Endothelial cell of umbilical vein (primary cell): ENCODE measurements at regions not wholly inside any gene's neighbourhood (a gene's known extent, or its start where the extent isn't known, plus 50 kb on each side); places are given as distances from the start of the nearest gene placed in this dataset.

ENCODE experiments used
- BruUV-seq: library from RNA; stranded (reverse); fragments of 400-500 nt; replicated peaks from 2 replicates; lab custom pipeline; 2021; lab: Mats Ljungman, UMichigan
- CTCF ChIA-PET: fragments of 300-600, 350-600 bp; sonication (Branson Sonifier 250); formaldehyde crosslinking; loops from one replicate; lab custom pipeline; 2021; ENCODE audit warnings: antibody characterized with exemption, inconsistent platforms; lab: Charles Lee
- POLR2A ChIA-PET: fragments of 300-600, 350-600 bp; sonication (Branson Sonifier 250); formaldehyde crosslinking; loops from one replicate; lab custom pipeline; 2021; ENCODE audit warnings: antibody characterized with exemption, inconsistent platforms; lab: Charles Lee
- DNase-seq: peaks from one replicate; pipeline ENCODE4 v3.0.0-alpha.2; 2011; ENCODE audit warnings: low read depth, low spot score
- FAIRE-seq: peaks from 2 replicates; lab custom pipeline; 2011; peaks lifted over from hg19 to GRCh38; lab: Jason Lieb, UNC
- H2AFZ ChIP-seq: 2 replicates; pipeline ENCODE4 v1.6.0; 2012; ENCODE audit warnings: low read depth, low read length, control low read depth, inconsistent platforms
- H3K27ac ChIP-seq: 2 replicates; pipeline ENCODE4 v1.5.1; 2011; ENCODE audit warnings: low read depth, mild to moderate bottlenecking, control low read depth, low read length, moderate library complexity; ENCODE audit not compliant: insufficient read depth
- H3K27me3 ChIP-seq, 2 experiments: 2 replicates each; pipeline versions ENCODE4 v1.6.0 to v1.6.1; 2011; ENCODE audit warnings: low read length in 2 of 2, mixed read lengths in 1 of 2; ENCODE audit not compliant: control insufficient read depth in 2 of 2, insufficient read depth in 2 of 2
- H3K36me3 ChIP-seq, 2 experiments: 2 replicates in 1 of 2; 3 replicates in 1 of 2; pipeline ENCODE4 v1.5.1; 2011; ENCODE audit warnings: low read length in 2 of 2, mild to moderate bottlenecking in 1 of 2, moderate library complexity in 1 of 2; ENCODE audit not compliant: control insufficient read depth in 2 of 2, insufficient read depth in 2 of 2; ENCODE audit errors: extremely low read depth in 1 of 2
- H3K4me1 ChIP-seq: 3 replicates; pipeline ENCODE4 v1.5.1; 2011; ENCODE audit warnings: mild to moderate bottlenecking, low read length; ENCODE audit not compliant: control insufficient read depth, insufficient read depth; ENCODE audit errors: extremely low read depth
- H3K4me2 ChIP-seq: 2 replicates; pipeline ENCODE4 v1.6.1; 2011; ENCODE audit warnings: low read length, control low read depth, mixed read lengths; ENCODE audit not compliant: insufficient read depth
- H3K4me3 ChIP-seq, 3 experiments: fragments of 200-600 bp in 1 of 3; sonication (generic), shearing (Covaris generic) in 1 of 3; replicated peaks in 1 of 3; 2 replicates each; pipeline ENCODE4 v1.5.1; 2011 to 2016; ENCODE audit warnings: control low read depth in 3 of 3, low read length in 3 of 3, mild to moderate bottlenecking in 2 of 3, inconsistent platforms in 1 of 3, low read depth in 1 of 3, moderate library complexity in 1 of 3; ENCODE audit not compliant: insufficient read depth in 1 of 3
- H3K79me2 ChIP-seq: 2 replicates; pipeline ENCODE4 v1.6.0; 2012; ENCODE audit warnings: low read length, inconsistent platforms; ENCODE audit not compliant: control insufficient read depth, insufficient read depth
- H3K9ac ChIP-seq: replicated peaks from 2 replicates; pipeline ENCODE3; 2011; ENCODE audit warnings: low read length, control low read depth; ENCODE audit not compliant: insufficient read depth; ENCODE audit errors: extremely low read depth
- H3K9me1 ChIP-seq: replicated peaks from 3 replicates; pipeline ENCODE4 v1.6.0; 2011; ENCODE audit warnings: mild to moderate bottlenecking, low read length; ENCODE audit not compliant: control insufficient read depth, insufficient read depth; ENCODE audit errors: extremely low read depth
- H3K9me3 ChIP-seq: replicated peaks from 2 replicates; pipeline ENCODE4 v1.5.1; 2012; ENCODE audit warnings: low read length, inconsistent platforms; ENCODE audit not compliant: control insufficient read depth, insufficient read depth
- H4K20me1 ChIP-seq: replicated peaks from 2 replicates; pipeline ENCODE3; 2011; ENCODE audit warnings: mild to moderate bottlenecking, low read length; ENCODE audit not compliant: control insufficient read depth, insufficient read depth; ENCODE audit errors: extremely low read depth
- CTCF ChIP-seq, 2 donors: IDR thresholded peaks; 1 replicate in 1 of 2; 2 replicates in 1 of 2; pipeline ENCODE4 v1.5.1; 2011; ENCODE audit warnings: low read length in 2 of 2, mild to moderate bottlenecking in 2 of 2, moderate library complexity in 2 of 2, control low read depth in 1 of 2, inconsistent platforms in 1 of 2, low read depth in 1 of 2; ENCODE audit not compliant: insufficient read depth in 1 of 2; ENCODE audit errors: extremely low read depth in 1 of 2
- EZH2 ChIP-seq: IDR thresholded peaks from 2 replicates; pipeline ENCODE4 v1.6.1; 2012; ENCODE audit warnings: borderline replicate concordance, low read depth, mild to moderate bottlenecking, moderate library complexity, low read length, inconsistent platforms; ENCODE audit not compliant: severe bottlenecking
- FOS ChIP-seq: IDR thresholded peaks from 2 replicates; pipeline ENCODE4 v1.6.1; 2011; ENCODE audit warnings: mild to moderate bottlenecking, low read length, moderate library complexity, borderline replicate concordance; ENCODE audit not compliant: insufficient read depth
- GATA2 ChIP-seq: IDR thresholded peaks from 2 replicates; pipeline ENCODE4 v1.7.0; 2011; ENCODE audit warnings: low read depth, mild to moderate bottlenecking, moderate library complexity, mixed read lengths, low read length; ENCODE audit not compliant: insufficient read length, insufficient read depth
- JUN ChIP-seq: IDR thresholded peaks from 2 replicates; pipeline ENCODE4 v1.6.1; 2011; ENCODE audit warnings: borderline replicate concordance, low read depth; ENCODE audit not compliant: insufficient read length, insufficient read depth
- MAX ChIP-seq: IDR thresholded peaks from 2 replicates; pipeline ENCODE4 v1.6.1; 2011; ENCODE audit not compliant: insufficient read depth, insufficient read length
- MYC ChIP-seq: IDR thresholded peaks from one replicate; pipeline ENCODE4 v1.6.1; 2011; ENCODE audit warnings: mild to moderate bottlenecking, low read depth, low read length
- POLR2A ChIP-seq: IDR thresholded peaks from 2 replicates; pipeline ENCODE4 v1.6.1; 2012; ENCODE audit warnings: low read depth, mild to moderate bottlenecking, control low read depth, low read length
- POLR2AphosphoS5 ChIP-seq: IDR thresholded peaks from 2 replicates; pipeline ENCODE4 v1.6.1; 2012; ENCODE audit warnings: low read depth, mild to moderate bottlenecking, control low read depth, low read length, moderate library complexity; ENCODE audit not compliant: insufficient read depth
- dilution Hi-C: fragments of 300-500 bp; cut with MboI; formaldehyde crosslinking; loops from one replicate; pipeline ENCODE4 v1.15.0; 2019; ENCODE audit warnings: low sequenced_read_pairs; ENCODE audit not compliant: extremely low pct_ligation_motif_present
- intact Hi-C: fragments of 100-400 bp; cut with micrococcal nuclease; formaldehyde crosslinking; loops from one replicate; pipeline ENCODE4 v1.10.0; 2022

GRCh38 chr10:90988802-90989201 lies 67.9 kb upstream of the ANKRD1 start:
- no peak overlapping the region for H3K27ac ChIP-seq
- CTCF ChIA-PET = interaction anchor here (0.8 to 1.3 kb wide), 2 partner anchors 18 to 77 kb away, joined by 4 to 5 read pairs; no protein-coding TSS in a partner anchor
- no peaks in the 10 kb centered on the region for H3K79me2 ChIP-seq
- TF ChIP-seq POLR2AphosphoS5 (no peak), CTCF (IDR thresholded peaks at IDR 0.05; ENCODE audit: extremely low read depth in 1 of 2, insufficient read depth in 1 of 2, low read depth in 1 of 2, low read length in 2 of 2) (no peak), EZH2 (no peak), FOS (no peak), JUN (no peak)
- H3K4me1 ChIP-seq = no peaks in the 10 kb centered on the region
- FAIRE-seq (no peak), DNase-seq (no peak)
- no peak overlapping the region for H3K4me2 ChIP-seq
- no peaks in the 10 kb centered on the region for H3K9me3 ChIP-seq
- intact Hi-C loops = no loop called here
- no peaks in the 10 kb centered on the region for H3K36me3 ChIP-seq
- dilution Hi-C loops = no loop called here
- peaks cover 0 to 1% of the 10 kb centered on the region in 2 experiments for H3K27me3 ChIP-seq
- no peak overlapping the region for H3K4me3 ChIP-seq
- no peak overlapping the region for H2AFZ ChIP-seq
- POLR2A ChIA-PET = no interaction called here
- BruUV-seq = no TSS peak
- no peaks in the 10 kb centered on the region for H3K9me1 ChIP-seq
- H4K20me1 ChIP-seq = no peaks in the 10 kb centered on the region
- no peak overlapping the region for H3K9ac ChIP-seq

GRCh38 chr10:90989378-90989777 lies 68.5 kb upstream of the ANKRD1 start:
- H4K20me1 ChIP-seq = no peaks in the 10 kb centered on the region
- H3K9ac ChIP-seq = no peak overlapping the region
- dilution Hi-C loops = no loop called here
- no peak overlapping the region for H3K27ac ChIP-seq
- no peak for TF ChIP-seq POLR2A
- TF ChIP-seq JUN = no peak
- no peak for TF ChIP-seq MYC
- no peak for TF ChIP-seq GATA2
- no peak for TF ChIP-seq FOS
- TF ChIP-seq CTCF (IDR thresholded peaks at IDR 0.05; ENCODE audit: extremely low read depth in 1 of 2, insufficient read depth in 1 of 2, low read depth in 1 of 2, low read length in 2 of 2) = no peak
- TF ChIP-seq MAX = no peak
- no peak for TF ChIP-seq POLR2AphosphoS5
- no peak for TF ChIP-seq EZH2
- H3K27me3 ChIP-seq = peaks cover 0 to 1% of the 10 kb centered on the region in 2 experiments
- POLR2A ChIA-PET = no interaction called here
- no peaks in the 10 kb centered on the region for H3K36me3 ChIP-seq
- no peak for FAIRE-seq
- H3K4me3 ChIP-seq = no peak overlapping the region
- H3K9me1 ChIP-seq = no peaks in the 10 kb centered on the region
- no peak for DNase-seq
- no peaks in the 10 kb centered on the region for H3K4me1 ChIP-seq
- intact Hi-C loops = no loop called here
- H3K9me3 ChIP-seq = no peaks in the 10 kb centered on the region
- H3K4me2 ChIP-seq = no peak overlapping the region
- no peak overlapping the region for H2AFZ ChIP-seq
- BruUV-seq = no TSS peak
- no peaks in the 10 kb centered on the region for H3K79me2 ChIP-seq
- CTCF ChIA-PET = interaction anchor here (1.3 kb wide), 1 partner anchor 78 kb away, joined by 4 read pairs; no protein-coding TSS in a partner anchor
